HCT116 (cell line): ENCODE measurements at regions not wholly inside any gene's neighbourhood (a gene's known extent, or its start where the extent isn't known, plus 50 kb on each side); places are given as distances from the start of the nearest gene placed in this dataset.
A peak's percentile ranks its signal among the peaks of the same experiment; 100 is the strongest.

Experiments used
- ATAC-seq: fragments of 200-7000 bp; cut with Tn5 transposase; 2 replicates; pipeline ENCODE4 v1.9.1; 2020; ENCODE audit warnings: mild to moderate bottlenecking, moderate library complexity
- BruUV-seq: library from RNA; stranded (reverse); fragments of 400-500 nt; replicated peaks from 2 replicates; lab custom pipeline; 2021; lab: Mats Ljungman, UMichigan
- CTCF ChIA-PET: fragments of 300-600 bp; sonication (Branson Sonifier 250); formaldehyde crosslinking; loops from one replicate; lab custom pipeline; 2021; ENCODE audit warnings: antibody characterized with exemption; lab: Charles Lee
- POLR2A ChIA-PET: fragments of 300-600, 350-600 bp; sonication (Branson Sonifier 250); formaldehyde crosslinking; loops from one replicate; lab custom pipeline; 2021; ENCODE audit warnings: antibody characterized with exemption; lab: Charles Lee
- RAD21 ChIA-PET, 2 experiments: fragments of 300-600 bp; sonication (Branson Sonifier 250); formaldehyde crosslinking; loops; one replicate each; lab custom pipeline; 2023; ENCODE audit warnings: low total read pairs in 2 of 2; ENCODE audit not compliant: uncharacterized antibody in 2 of 2, unreplicated experiment in 2 of 2, low non-redundant PET in 1 of 2; lab: Charles Lee
- DNase-seq: peaks from one replicate; pipeline ENCODE4 v3.0.0-alpha.2; 2010; ENCODE audit warnings: low read depth, low spot score
- H2AFZ ChIP-seq: fragments of 200-600 bp; shearing (Covaris generic), sonication (generic); 2 replicates; pipeline ENCODE4 v1.6.1; 2017; ENCODE audit warnings: low read depth, mixed run types, mixed read lengths, antibody characterized with exemption, low read length; ENCODE audit not compliant: poor library complexity, severe bottlenecking
- H3K27ac ChIP-seq: 2 replicates; pipeline ENCODE4 v1.5.1; 2012; ENCODE audit warnings: low read depth, low read length
- H3K27me3 ChIP-seq: fragments of 200-600 bp; sonication (generic); 2 replicates; pipeline ENCODE4 v1.6.1; 2016; ENCODE audit warnings: mixed run types, low read length, mixed read lengths; ENCODE audit not compliant: insufficient read depth
- H3K36me3 ChIP-seq, 2 experiments: fragments of 200-500 bp in 1 of 2; fragments of 200-600 bp in 1 of 2; sonication (Bioruptor generic) in 1 of 2; sonication (generic) in 1 of 2; 2 replicates each; pipeline versions ENCODE4 v1.5.1 to v1.6.1; 2014 to 2016; ENCODE audit warnings: low read length in 2 of 2, inconsistent platforms in 1 of 2, mixed read lengths in 1 of 2, mixed run types in 1 of 2; ENCODE audit not compliant: insufficient read depth in 2 of 2, control insufficient read depth in 1 of 2
- H3K4me1 ChIP-seq, 2 experiments: fragments of 200-600 bp in 1 of 2; sonication (generic) in 1 of 2; 2 replicates each; pipeline versions ENCODE4 v1.5.1 to v1.6.1; 2012 to 2017; ENCODE audit warnings: low read length in 2 of 2, inconsistent platforms in 1 of 2, mild to moderate bottlenecking in 1 of 2, mixed read lengths in 1 of 2, mixed run types in 1 of 2, moderate library complexity in 1 of 2; ENCODE audit not compliant: insufficient read depth in 2 of 2, control insufficient read depth in 1 of 2
- H3K4me2 ChIP-seq: fragments of 200-600 bp; sonication (generic); 2 replicates; pipeline ENCODE4 v1.6.1; 2017; ENCODE audit warnings: mixed run types, low read length, mixed read lengths
- H3K4me3 ChIP-seq, 2 experiments: fragments of 200-600 bp in 1 of 2; sonication (generic) in 1 of 2; replicated peaks in 1 of 2; 2 replicates each; pipeline ENCODE4 v1.5.1; 2011 to 2016; ENCODE audit warnings: low read length in 2 of 2, control low read depth in 1 of 2, low read depth in 1 of 2, mild to moderate bottlenecking in 1 of 2, mixed read lengths in 1 of 2, mixed run types in 1 of 2
- H3K79me2 ChIP-seq: fragments of 200-600 bp; sonication (generic); 2 replicates; pipeline ENCODE4 v1.6.1; 2017; ENCODE audit warnings: mild to moderate bottlenecking, mixed run types, low read length, moderate library complexity, mixed read lengths; ENCODE audit not compliant: insufficient read depth
- H3K9ac ChIP-seq: fragments of 200-600 bp; sonication (generic); 2 replicates; pipeline ENCODE4 v1.6.1; 2016; ENCODE audit warnings: low read length, mixed read lengths
- H3K9me2 ChIP-seq: fragments of 200-600 bp; sonication (generic), shearing (Covaris generic); 2 replicates; pipeline ENCODE4 v1.6.1; 2017; ENCODE audit warnings: mixed run types, mild to moderate bottlenecking, moderate library complexity; ENCODE audit not compliant: insufficient read depth
- H3K9me3 ChIP-seq, 2 experiments: fragments of 200-500 bp in 1 of 2; fragments of 200-600 bp in 1 of 2; sonication (Bioruptor generic) in 1 of 2; sonication (generic) in 1 of 2; 2 replicates each; pipeline ENCODE4 v1.6.1; 2014 to 2017; ENCODE audit warnings: low read length in 2 of 2, mixed read lengths in 2 of 2, inconsistent platforms in 1 of 2, low read depth in 1 of 2, mild to moderate bottlenecking in 1 of 2, mixed run types in 1 of 2, moderate library complexity in 1 of 2; ENCODE audit not compliant: control insufficient read depth in 1 of 2, insufficient read depth in 1 of 2
- H4K20me1 ChIP-seq: fragments of 200-600 bp; sonication (generic), shearing (Covaris generic); 2 replicates; pipeline ENCODE4 v1.6.1; 2017; ENCODE audit warnings: mixed run types, mild to moderate bottlenecking, moderate library complexity; ENCODE audit not compliant: insufficient read depth
- EZH2phosphoT487 ChIP-seq: fragments of 200-600 bp; IDR thresholded peaks from 2 replicates; pipeline ENCODE4 v1.6.1; 2018; ENCODE audit warnings: antibody characterized with exemption, borderline replicate concordance
- FOSL1 ChIP-seq: IDR thresholded peaks from 2 replicates; pipeline ENCODE4 v1.6.1; 2012; ENCODE audit warnings: low read depth
- JUND ChIP-seq: IDR thresholded peaks from 2 replicates; pipeline ENCODE4 v1.6.1; 2012
- POLR2A ChIP-seq: IDR thresholded peaks from 2 replicates; pipeline ENCODE4 v1.7.0; 2011; ENCODE audit warnings: borderline replicate concordance; ENCODE audit not compliant: insufficient read depth, insufficient read length; ENCODE audit errors: extremely low read depth
- POLR2AphosphoS5 ChIP-seq: IDR thresholded peaks from 2 replicates; pipeline ENCODE4 v1.6.1; 2011; ENCODE audit warnings: mild to moderate bottlenecking, low read depth, low read length, moderate library complexity
- RAD21 ChIP-seq: IDR thresholded peaks from 2 replicates; pipeline ENCODE4 v1.6.1; 2012; ENCODE audit warnings: low read depth, mild to moderate bottlenecking
- SIN3A ChIP-seq: IDR thresholded peaks from 2 replicates; pipeline ENCODE4 v1.6.1; 2012; ENCODE audit warnings: low read depth
- SP1 ChIP-seq: IDR thresholded peaks from 2 replicates; pipeline ENCODE4 v1.6.1; 2012; ENCODE audit warnings: low read depth
- YY1 ChIP-seq: IDR thresholded peaks from 2 replicates; pipeline ENCODE4 v1.6.1; 2011; ENCODE audit warnings: low read length, low read depth, moderate library complexity, mild to moderate bottlenecking; ENCODE audit not compliant: insufficient replicate concordance; ENCODE audit errors: extremely low read depth
- ZFX ChIP-seq: fragments of 450-650 bp; IDR thresholded peaks from 2 replicates; pipeline ENCODE4 v1.6.1; 2017
- ZNF274 ChIP-seq: fragments of 200-500 bp; sonication (Bioruptor generic); IDR thresholded peaks from 2 replicates; pipeline ENCODE4 v1.6.1; 2014; ENCODE audit warnings: mild to moderate bottlenecking, low read depth, low read length, inconsistent platforms
- intact Hi-C: fragments of 100-400 bp; cut with micrococcal nuclease; formaldehyde crosslinking; loops from 2 replicates; pipeline ENCODE4 v1.10.0; 2022
- TF ChIP-seq, protein P1 (sequence below): IDR thresholded peaks from 2 replicates; pipeline ENCODE4 v1.6.1; 2012
- TF ChIP-seq, protein P2 (sequence below): IDR thresholded peaks from 2 replicates; pipeline ENCODE4 v1.6.1; 2012
- TF ChIP-seq, protein P3 (sequence below): IDR thresholded peaks from 2 replicates; pipeline ENCODE4 v1.6.1; 2011; ENCODE audit warnings: mild to moderate bottlenecking, low read length, moderate library complexity; ENCODE audit not compliant: insufficient replicate concordance; ENCODE audit errors: extremely low read depth

DNA sequence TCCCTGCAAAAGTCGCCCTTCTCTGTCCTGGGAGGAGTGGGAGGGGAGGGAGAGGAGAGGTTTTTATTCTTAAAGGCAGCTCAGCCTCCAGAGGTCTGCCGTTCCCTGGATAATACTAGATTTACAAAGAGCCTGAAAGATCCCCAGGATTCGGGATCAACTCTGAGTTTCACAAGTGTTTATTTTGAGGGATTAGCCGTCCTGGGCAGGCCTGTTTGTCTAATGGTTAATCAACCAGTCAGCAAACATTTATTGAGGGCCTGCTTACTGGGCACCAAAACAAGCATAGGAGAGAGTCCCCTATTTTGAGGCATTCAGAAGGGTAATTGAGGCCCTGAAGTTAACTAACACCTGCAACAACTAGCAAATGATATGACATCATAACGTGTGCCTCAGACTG, 152.6 kb upstream of the SLC1A4 start:
- Histone ChIP-seq H3K9me2 (no peaks in the 10 kb centered on the region), H3K4me1 (peaks cover 85 to 99% of the 10 kb centered on the region in 2 experiments), H3K36me3 (no peaks in the 10 kb centered on the region), H3K9ac (peak overlapping the region; percentile 75), H2AFZ (no peak overlapping the region), H3K9me3 (no peaks in the 10 kb centered on the region), H3K4me3 (peak overlapping the region in 1 of 2 experiments; percentile 10; a peak in 1 of 4 replicates), H4K20me1 (no peaks in the 10 kb centered on the region), H3K79me2 (no peaks in the 10 kb centered on the region), H3K4me2 (peak overlapping the region; percentile 78), H3K27me3 (no peaks in the 10 kb centered on the region), H3K27ac (peak overlapping the region; percentile 97)
- TF ChIP-seq ZFX: 0 out of 2 replicates have a peak, but pooled peaks have one; percentile 18
- TF ChIP-seq SIN3A: no peak
- no peak for TF ChIP-seq POLR2AphosphoS5
- TF ChIP-seq, protein P1, sequence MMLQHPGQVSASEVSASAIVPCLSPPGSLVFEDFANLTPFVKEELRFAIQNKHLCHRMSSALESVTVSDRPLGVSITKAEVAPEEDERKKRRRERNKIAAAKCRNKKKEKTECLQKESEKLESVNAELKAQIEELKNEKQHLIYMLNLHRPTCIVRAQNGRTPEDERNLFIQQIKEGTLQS: no peak
- no peak for TF ChIP-seq POLR2A
- TF ChIP-seq FOSL1: no peak
- no peak for TF ChIP-seq ZNF274
- TF ChIP-seq JUND: no peak
- DNase-seq (no peak), ATAC-seq (no peak)
- no TSS peak for BruUV-seq
- intact Hi-C loops: no loop called here
- ChIA-PET POLR2A (interaction anchor here (0.9 to 3.8 kb wide), 5 partner anchors 12 to 183 kb away, joined by 3 to 47 read pairs (median 33); partner anchors contain the start of gene SERTAD2), RAD21 (no interaction called here), CTCF (interaction anchor here (1.2 kb wide), 2 partner anchors 22 to 86 kb away, joined by 3 to 4 read pairs; no protein-coding TSS in a partner anchor)

DNA sequence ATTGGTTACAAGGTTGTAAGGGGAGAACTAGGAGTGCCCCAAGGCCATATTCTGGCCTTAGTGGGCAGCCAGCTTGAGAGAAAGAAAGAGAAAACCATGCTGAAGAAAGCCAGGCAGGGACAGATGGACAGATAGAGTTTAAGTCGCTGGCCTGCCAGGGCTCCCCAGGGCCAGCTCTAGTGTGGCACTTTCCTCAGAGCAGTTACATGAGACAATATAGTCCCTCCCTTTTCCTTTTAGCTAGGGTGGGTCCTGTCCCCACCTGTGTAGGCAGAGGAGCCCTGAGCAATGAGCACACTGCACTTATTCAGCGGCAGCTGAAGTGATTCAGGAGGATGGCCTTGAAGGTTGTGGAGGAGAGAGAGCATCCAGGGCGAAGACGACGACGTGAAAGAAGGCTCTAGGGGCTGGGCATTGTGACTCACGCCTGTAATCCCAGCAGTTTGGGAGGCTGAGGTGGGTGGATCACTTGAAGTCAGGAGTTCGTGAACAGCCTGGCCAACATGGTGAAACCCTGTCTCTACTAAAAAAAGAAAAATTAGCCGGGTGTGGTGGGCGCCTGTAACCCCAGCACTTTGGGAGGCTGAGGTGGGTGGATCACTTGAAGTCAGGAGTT, 152.0 kb upstream of the SLC1A4 start:
- Histone ChIP-seq H3K9me2 (no peaks in the 10 kb centered on the region), H3K4me2 (peak overlapping the region; percentile 78), H3K79me2 (no peaks in the 10 kb centered on the region), H3K9ac (peak overlapping the region; percentile 75), H3K27me3 (no peaks in the 10 kb centered on the region), H3K4me3 (peak overlapping the region; percentile 10 to 20; a peak in 3 of 4 replicates), H2AFZ (no peak overlapping the region), H3K4me1 (peaks cover 81 to 99% of the 10 kb centered on the region in 2 experiments), H3K36me3 (no peaks in the 10 kb centered on the region), H3K27ac (peak overlapping the region; percentile 97), H3K9me3 (no peaks in the 10 kb centered on the region), H4K20me1 (no peaks in the 10 kb centered on the region)
- intact Hi-C loops: no loop called here
- ATAC-seq (peak; percentile 35), DNase-seq (peak; percentile 72)
- ChIA-PET RAD21 (interaction anchor here in 1 of 2 experiments (0.7 kb wide), 1 partner anchor 188 kb away, joined by 3 read pairs; no protein-coding TSS in a partner anchor), CTCF (interaction anchor here (1.2 to 2.3 kb wide), 3 partner anchors 22 to 191 kb away, joined by 3 to 15 read pairs (median 4); no protein-coding TSS in a partner anchor), POLR2A (interaction anchor here (0.9 to 5.6 kb wide), 11 partner anchors 8 to 188 kb away, joined by 3 to 47 read pairs (median 17); partner anchors contain the start of gene SERTAD2)
- TSS peak; percentile 68 for BruUV-seq
- TF ChIP-seq, protein P2, sequence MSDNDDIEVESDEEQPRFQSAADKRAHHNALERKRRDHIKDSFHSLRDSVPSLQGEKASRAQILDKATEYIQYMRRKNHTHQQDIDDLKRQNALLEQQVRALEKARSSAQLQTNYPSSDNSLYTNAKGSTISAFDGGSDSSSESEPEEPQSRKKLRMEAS: no peak
- TF ChIP-seq JUND (no peak), EZH2phosphoT487 (no peak), RAD21 (no peak), YY1 (no peak), SP1 (no peak), POLR2A (peak; percentile 52)
- TF ChIP-seq, protein P1: no peak
- TF ChIP-seq, protein P3, sequence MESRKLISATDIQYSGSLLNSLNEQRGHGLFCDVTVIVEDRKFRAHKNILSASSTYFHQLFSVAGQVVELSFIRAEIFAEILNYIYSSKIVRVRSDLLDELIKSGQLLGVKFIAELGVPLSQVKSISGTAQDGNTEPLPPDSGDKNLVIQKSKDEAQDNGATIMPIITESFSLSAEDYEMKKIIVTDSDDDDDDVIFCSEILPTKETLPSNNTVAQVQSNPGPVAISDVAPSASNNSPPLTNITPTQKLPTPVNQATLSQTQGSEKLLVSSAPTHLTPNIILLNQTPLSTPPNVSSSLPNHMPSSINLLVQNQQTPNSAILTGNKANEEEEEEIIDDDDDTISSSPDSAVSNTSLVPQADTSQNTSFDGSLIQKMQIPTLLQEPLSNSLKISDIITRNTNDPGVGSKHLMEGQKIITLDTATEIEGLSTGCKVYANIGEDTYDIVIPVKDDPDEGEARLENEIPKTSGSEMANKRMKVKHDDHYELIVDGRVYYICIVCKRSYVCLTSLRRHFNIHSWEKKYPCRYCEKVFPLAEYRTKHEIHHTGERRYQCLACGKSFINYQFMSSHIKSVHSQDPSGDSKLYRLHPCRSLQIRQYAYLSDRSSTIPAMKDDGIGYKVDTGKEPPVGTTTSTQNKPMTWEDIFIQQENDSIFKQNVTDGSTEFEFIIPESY: no peak
